ENCODE measurements at regions not wholly inside any gene's neighbourhood (a gene's known extent, or its start where the extent isn't known, plus 50 kb on each side); places are given as distances from the start of the nearest gene placed in this dataset.

- no peak for DNase-seq (ENCODE audit: low spot score)
- TF ChIP-seq, protein P1, sequence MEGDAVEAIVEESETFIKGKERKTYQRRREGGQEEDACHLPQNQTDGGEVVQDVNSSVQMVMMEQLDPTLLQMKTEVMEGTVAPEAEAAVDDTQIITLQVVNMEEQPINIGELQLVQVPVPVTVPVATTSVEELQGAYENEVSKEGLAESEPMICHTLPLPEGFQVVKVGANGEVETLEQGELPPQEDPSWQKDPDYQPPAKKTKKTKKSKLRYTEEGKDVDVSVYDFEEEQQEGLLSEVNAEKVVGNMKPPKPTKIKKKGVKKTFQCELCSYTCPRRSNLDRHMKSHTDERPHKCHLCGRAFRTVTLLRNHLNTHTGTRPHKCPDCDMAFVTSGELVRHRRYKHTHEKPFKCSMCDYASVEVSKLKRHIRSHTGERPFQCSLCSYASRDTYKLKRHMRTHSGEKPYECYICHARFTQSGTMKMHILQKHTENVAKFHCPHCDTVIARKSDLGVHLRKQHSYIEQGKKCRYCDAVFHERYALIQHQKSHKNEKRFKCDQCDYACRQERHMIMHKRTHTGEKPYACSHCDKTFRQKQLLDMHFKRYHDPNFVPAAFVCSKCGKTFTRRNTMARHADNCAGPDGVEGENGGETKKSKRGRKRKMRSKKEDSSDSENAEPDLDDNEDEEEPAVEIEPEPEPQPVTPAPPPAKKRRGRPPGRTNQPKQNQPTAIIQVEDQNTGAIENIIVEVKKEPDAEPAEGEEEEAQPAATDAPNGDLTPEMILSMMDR (IDR thresholded peaks at IDR 0.05; ENCODE audit: unreplicated experiment) = no peak
- Mint-ChIP-seq H3K27ac (ENCODE audit: unreplicated experiment) (no peak overlapping the region), H3K9me3 (ENCODE audit: unreplicated experiment) (no peaks in the 10 kb centered on the region), H3K27me3 (ENCODE audit: unreplicated experiment) (no peaks in the 10 kb centered on the region), H3K4me1 (ENCODE audit: unreplicated experiment) (peaks cover 20% of the 10 kb centered on the region), H3K36me3 (ENCODE audit: low read depth, unreplicated experiment) (no peaks in the 10 kb centered on the region), H3K4me3 (ENCODE audit: unreplicated experiment) (no peak overlapping the region)
These were observed 1450.7 kb upstream of the TENM3 start for GRCh38 chr4:180792541-180792940.

DNA sequence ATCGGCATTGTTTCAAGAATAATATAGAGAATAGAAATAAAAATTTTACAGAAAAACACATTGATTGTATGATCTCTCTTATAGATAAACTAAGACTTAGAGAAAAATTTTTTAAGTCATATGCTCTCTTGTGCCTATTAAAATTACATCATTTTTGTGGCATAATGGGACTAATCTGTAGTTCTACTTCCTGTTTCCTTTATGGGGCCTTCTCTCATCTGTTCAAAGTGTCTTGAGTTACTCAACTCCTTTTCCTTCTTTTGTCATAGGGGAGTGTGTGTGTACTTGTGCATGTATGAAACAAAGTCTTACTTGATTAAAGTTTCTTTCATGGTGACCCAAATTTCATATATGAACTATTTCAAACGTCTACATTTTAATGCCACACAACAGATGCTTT, 1448.9 kb upstream of the TENM3 start:
- Mint-ChIP-seq H3K9me3 (ENCODE audit: unreplicated experiment) (no peaks in the 10 kb centered on the region), H3K27me3 (ENCODE audit: unreplicated experiment) (no peaks in the 10 kb centered on the region), H3K36me3 (ENCODE audit: low read depth, unreplicated experiment) (no peaks in the 10 kb centered on the region), H3K4me1 (ENCODE audit: unreplicated experiment) (peaks cover 20% of the 10 kb centered on the region), H3K27ac (ENCODE audit: unreplicated experiment) (peak overlapping the region; percentile 1), H3K4me3 (ENCODE audit: unreplicated experiment) (no peak overlapping the region)
- no peak for DNase-seq (ENCODE audit: low spot score)
- TF ChIP-seq, protein P1 (IDR thresholded peaks at IDR 0.05; ENCODE audit: unreplicated experiment) = no peak

GRCh38 chr4:180798036-180798577, 1445.1 kb upstream of the TENM3 start:
- no peak overlapping the region for H3K27ac Mint-ChIP-seq (ENCODE audit: unreplicated experiment)
- no peak for DNase-seq (ENCODE audit: low spot score)

DNA sequence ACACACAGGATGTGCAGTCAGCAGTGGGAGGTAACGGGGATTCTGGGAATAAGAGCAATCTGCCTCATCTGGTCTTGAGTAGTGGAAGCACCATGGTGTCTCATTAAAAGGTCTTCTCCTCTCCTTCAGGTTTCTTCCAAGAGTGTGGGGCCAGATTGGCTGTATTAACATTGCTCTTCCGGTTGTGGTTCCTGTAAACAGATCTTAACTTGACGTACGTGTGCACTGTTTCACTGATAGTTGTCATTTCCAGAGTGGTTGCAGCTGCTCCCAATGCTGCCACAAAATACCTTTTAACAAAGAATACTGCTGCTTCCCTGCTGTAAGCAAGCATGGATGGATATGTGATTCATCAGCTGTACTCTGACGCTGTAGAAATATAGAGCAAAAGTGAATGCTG, 1443.4 kb upstream of the TENM3 start:
- TF ChIP-seq, protein P1 (IDR thresholded peaks at IDR 0.05; ENCODE audit: unreplicated experiment) = no peak
- H3K27ac Mint-ChIP-seq (ENCODE audit: unreplicated experiment) = no peak overlapping the region

More at GRCh38 chr4:180798036-180798577, 1445.1 kb upstream of the TENM3 start:
- TF ChIP-seq, protein P1 (IDR thresholded peaks at IDR 0.05; ENCODE audit: unreplicated experiment) = no peak
- H3K27me3 Mint-ChIP-seq (ENCODE audit: unreplicated experiment) = no peaks in the 10 kb centered on the region
- H3K36me3 Mint-ChIP-seq (ENCODE audit: low read depth, unreplicated experiment) = no peaks in the 10 kb centered on the region
- H3K4me1 Mint-ChIP-seq (ENCODE audit: unreplicated experiment) = peaks cover 16% of the 10 kb centered on the region
- H3K4me3 Mint-ChIP-seq (ENCODE audit: unreplicated experiment) = no peak overlapping the region
- H3K9me3 Mint-ChIP-seq (ENCODE audit: unreplicated experiment) = no peaks in the 10 kb centered on the region

GRCh38 chr4:180805101-180805500, 1438.1 kb upstream of the TENM3 start:
- Mint-ChIP-seq H3K4me1 (ENCODE audit: unreplicated experiment) (no peaks in the 10 kb centered on the region), H3K4me3 (ENCODE audit: unreplicated experiment) (no peak overlapping the region), H3K36me3 (ENCODE audit: low read depth, unreplicated experiment) (no peaks in the 10 kb centered on the region), H3K27ac (ENCODE audit: unreplicated experiment) (no peak overlapping the region), H3K27me3 (ENCODE audit: unreplicated experiment) (no peaks in the 10 kb centered on the region), H3K9me3 (ENCODE audit: unreplicated experiment) (no peaks in the 10 kb centered on the region)
- TF ChIP-seq, protein P1 (IDR thresholded peaks at IDR 0.05; ENCODE audit: unreplicated experiment) = no peak
- DNase-seq (ENCODE audit: low spot score) = no peak

More for the DNA sequence above, 1443.4 kb upstream of the TENM3 start:
- H3K9me3 Mint-ChIP-seq (ENCODE audit: unreplicated experiment) = no peaks in the 10 kb centered on the region
- H3K4me1 Mint-ChIP-seq (ENCODE audit: unreplicated experiment) = peaks cover 4% of the 10 kb centered on the region
- H3K27me3 Mint-ChIP-seq (ENCODE audit: unreplicated experiment) = no peaks in the 10 kb centered on the region
- H3K4me3 Mint-ChIP-seq (ENCODE audit: unreplicated experiment) = no peak overlapping the region
- no peak for DNase-seq (ENCODE audit: low spot score)
- H3K36me3 Mint-ChIP-seq (ENCODE audit: low read depth, unreplicated experiment) = no peaks in the 10 kb centered on the region

Measured in endothelial cell (in vitro differentiated cells).